Gastroesophageal sphincter (tissue), 4 donors: ENCODE measurements at regions not wholly inside any gene's neighbourhood (a gene's known extent, or its start where the extent isn't known, plus 50 kb on each side); places are given as distances from the start of the nearest gene placed in this dataset.
"Not testable (repeated sequence)": the region's sequence is repeated elsewhere in the genome, so short reads cannot be mapped to it uniquely, and the experiment has no call there.

Experiments used
- ATAC-seq: fragments of 150-250 bp; one replicate; pipeline ENCODE4 v1.9.1; 2016; ENCODE audit warnings: mild to moderate bottlenecking, moderate library complexity
- H3K27ac ChIP-seq, 4 donors: fragments of 200-600 bp; sonication (generic) in 3 of 4; 1 replicate in 3 of 4; 2 replicates in 1 of 4; pipeline ENCODE4 v1.5.1; 2016 to 2019
- H3K27me3 ChIP-seq: fragments of 200-600 bp; sonication (generic); one replicate; pipeline ENCODE4 v1.5.1; 2019
- H3K36me3 ChIP-seq, 2 donors: fragments of 200-600 bp; sonication (generic); one replicate each; pipeline ENCODE4 v1.5.1; 2019; ENCODE audit warnings: control low read depth in 1 of 2
- H3K4me1 ChIP-seq, 3 donors: fragments of 200-600 bp; sonication (generic); 1 replicate in 2 of 3; 2 replicates in 1 of 3; pipeline ENCODE4 v1.5.1; 2016 to 2019; ENCODE audit warnings: control low read depth in 2 of 3
- H3K4me3 ChIP-seq, 2 donors: fragments of 200-600 bp; sonication (generic); one replicate each; pipeline ENCODE4 v1.5.1; 2019; ENCODE audit warnings: mild to moderate bottlenecking in 1 of 2, moderate library complexity in 1 of 2
- H3K9me3 ChIP-seq, 3 donors: fragments of 200-600 bp; sonication (generic); one replicate each; pipeline ENCODE4 v1.5.1; 2017 to 2019; ENCODE audit warnings: control low read depth in 2 of 3
- EP300 ChIP-seq: sonication (generic); formaldehyde crosslinking; IDR thresholded peaks from one replicate; pipeline ENCODE4 v1.6.1; 2017; ENCODE audit warnings: antibody characterized with exemption, mild to moderate bottlenecking
- POLR2A ChIP-seq, 2 donors: fragments of 450-650 bp; IDR thresholded peaks; one replicate each; pipeline ENCODE4 v1.6.1; 2017; ENCODE audit warnings: antibody characterized with exemption in 2 of 2, mild to moderate bottlenecking in 2 of 2, moderate library complexity in 1 of 2
- POLR2AphosphoS5 ChIP-seq: sonication (generic); formaldehyde crosslinking; IDR thresholded peaks from one replicate; pipeline ENCODE4 v1.6.1; 2017; ENCODE audit warnings: antibody characterized with exemption
- WGBS, 2 donors: methylation state at CpG; one replicate each; pipeline ENCODE4 v1.1.5; 2018; ENCODE audit warnings: low coverage in 1 of 2; 5-methylcytosine and 5-hydroxymethylcytosine counted together
- TF ChIP-seq, protein P1 (sequence below), 4 experiments: fragments of 200-600 bp in 2 of 4; fragments of 450-650 bp in 2 of 4; sonication (generic) in 1 of 4; IDR thresholded peaks; one replicate each; pipeline ENCODE4 v1.5.1; 2017 to 2019; ENCODE audit warnings: antibody characterized with exemption in 4 of 4, mild to moderate bottlenecking in 2 of 4, moderate library complexity in 2 of 4

DNA sequence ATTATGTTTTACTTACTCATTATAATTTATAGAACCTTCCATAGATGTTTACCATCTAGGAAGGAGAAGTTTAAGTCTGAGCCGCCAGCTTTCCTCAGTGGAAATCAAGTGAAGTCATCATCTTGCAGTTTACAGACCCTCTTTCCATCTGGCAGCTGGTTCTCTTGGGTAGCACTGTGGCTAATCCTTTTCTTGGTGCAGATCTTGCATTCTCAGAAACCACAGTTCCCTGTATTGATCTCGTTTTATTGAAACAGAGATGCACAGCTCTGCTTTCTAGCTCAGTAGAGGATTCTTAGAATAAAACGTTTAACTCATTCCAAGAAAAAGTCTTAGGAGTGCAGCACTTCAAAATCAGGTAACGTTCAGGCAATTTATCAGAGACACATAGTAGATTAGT, 1154.7 kb downstream of the FOXD4L5 start:
- WGBS, 2 donors, result 5 to 19% methylated on average over 4 of the region's 4 CpGs
- not testable (repeated sequence) for H3K27me3 ChIP-seq, H3K9me3 ChIP-seq, ATAC-seq, H3K36me3 ChIP-seq, H3K4me3 ChIP-seq, H3K27ac ChIP-seq, H3K4me1 ChIP-seq

DNA sequence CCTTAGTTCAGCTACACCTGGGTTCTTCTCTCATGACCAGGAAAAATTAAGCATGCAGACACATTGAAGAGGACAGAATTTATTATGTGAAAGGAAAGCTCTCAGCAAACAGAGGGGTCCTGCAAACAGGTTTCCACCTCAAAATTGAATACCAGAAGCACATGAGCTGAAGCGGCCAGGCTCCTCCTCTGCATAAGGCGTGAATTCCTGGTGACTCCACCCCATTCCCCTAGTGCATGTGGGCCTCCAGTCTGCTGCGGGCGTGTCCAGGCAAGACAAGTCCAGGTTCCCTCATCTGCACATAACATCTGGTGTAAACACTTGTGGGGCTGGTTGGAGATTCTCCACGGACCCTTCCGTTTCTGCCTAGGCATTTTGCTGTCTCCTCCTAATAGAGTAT, 1156.4 kb downstream of the FOXD4L5 start:
- Histone ChIP-seq H3K4me3 (no peak overlapping the region), H3K4me1 (no peaks in the 10 kb centered on the region), H3K27ac (no peak overlapping the region), H3K9me3 (no peaks in the 10 kb centered on the region), H3K36me3 (no peaks in the 10 kb centered on the region), H3K27me3 (no peaks in the 10 kb centered on the region)
- ATAC-seq, result no peak
- 70 to 90% methylated on average over 4 to 6 of the region's 6 CpGs for WGBS, 2 donors
- TF ChIP-seq EP300, result no peak
- no peak for TF ChIP-seq POLR2A (IDR thresholded peaks at IDR 0.05)
- TF ChIP-seq, protein P1, sequence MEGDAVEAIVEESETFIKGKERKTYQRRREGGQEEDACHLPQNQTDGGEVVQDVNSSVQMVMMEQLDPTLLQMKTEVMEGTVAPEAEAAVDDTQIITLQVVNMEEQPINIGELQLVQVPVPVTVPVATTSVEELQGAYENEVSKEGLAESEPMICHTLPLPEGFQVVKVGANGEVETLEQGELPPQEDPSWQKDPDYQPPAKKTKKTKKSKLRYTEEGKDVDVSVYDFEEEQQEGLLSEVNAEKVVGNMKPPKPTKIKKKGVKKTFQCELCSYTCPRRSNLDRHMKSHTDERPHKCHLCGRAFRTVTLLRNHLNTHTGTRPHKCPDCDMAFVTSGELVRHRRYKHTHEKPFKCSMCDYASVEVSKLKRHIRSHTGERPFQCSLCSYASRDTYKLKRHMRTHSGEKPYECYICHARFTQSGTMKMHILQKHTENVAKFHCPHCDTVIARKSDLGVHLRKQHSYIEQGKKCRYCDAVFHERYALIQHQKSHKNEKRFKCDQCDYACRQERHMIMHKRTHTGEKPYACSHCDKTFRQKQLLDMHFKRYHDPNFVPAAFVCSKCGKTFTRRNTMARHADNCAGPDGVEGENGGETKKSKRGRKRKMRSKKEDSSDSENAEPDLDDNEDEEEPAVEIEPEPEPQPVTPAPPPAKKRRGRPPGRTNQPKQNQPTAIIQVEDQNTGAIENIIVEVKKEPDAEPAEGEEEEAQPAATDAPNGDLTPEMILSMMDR (IDR thresholded peaks at IDR 0.05), result no peak
- no peak for TF ChIP-seq POLR2AphosphoS5

DNA sequence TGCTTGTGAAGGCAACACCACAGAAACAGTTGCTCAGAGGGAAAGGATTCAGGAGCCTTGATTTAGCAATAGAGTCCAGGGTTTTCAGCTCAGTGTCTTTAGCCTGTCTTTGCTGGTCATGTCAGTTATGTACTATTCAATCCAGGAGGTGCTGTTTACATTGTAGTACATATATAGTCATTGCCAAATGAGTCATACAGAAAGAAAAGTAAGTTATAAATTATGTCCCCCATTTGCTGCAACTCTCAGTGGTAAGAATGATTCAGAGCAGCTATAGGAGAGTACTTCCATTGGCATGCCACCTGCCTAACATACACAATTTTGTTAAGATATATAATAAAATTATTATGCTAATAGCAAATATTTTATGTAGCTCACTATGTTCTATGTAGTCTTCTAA, 1163.4 kb downstream of the FOXD4L5 start:
- H3K36me3 ChIP-seq, H3K4me3 ChIP-seq, ATAC-seq, H3K4me1 ChIP-seq, H3K27ac ChIP-seq, H3K27me3 ChIP-seq, H3K9me3 ChIP-seq: not testable (repeated sequence)

DNA sequence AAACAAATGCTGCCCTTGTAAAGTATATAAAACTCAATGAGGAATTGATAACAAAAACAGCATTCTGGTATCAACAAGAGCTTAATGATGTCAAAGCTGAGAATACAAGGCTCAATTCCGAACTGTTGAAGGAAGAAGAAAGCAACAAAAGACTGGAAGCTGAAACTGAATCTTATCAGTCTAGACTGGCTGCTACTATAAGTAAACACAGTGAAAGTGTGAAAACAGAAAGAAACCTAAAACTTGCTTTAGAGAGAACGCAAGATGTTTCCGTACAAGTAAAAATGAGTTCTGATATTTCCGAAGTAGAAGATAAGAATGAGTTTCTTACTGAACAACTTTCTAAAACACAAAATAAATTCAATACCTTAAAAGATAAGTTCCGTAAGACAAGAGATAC, 1167.7 kb downstream of the FOXD4L5 start:
- 73 to 88% methylated on average over 4 to 5 of the region's 5 CpGs for WGBS, 2 donors
- not testable (repeated sequence) for H3K4me1 ChIP-seq, H3K27ac ChIP-seq, H3K4me3 ChIP-seq, ATAC-seq, H3K36me3 ChIP-seq, H3K27me3 ChIP-seq, H3K9me3 ChIP-seq

DNA sequence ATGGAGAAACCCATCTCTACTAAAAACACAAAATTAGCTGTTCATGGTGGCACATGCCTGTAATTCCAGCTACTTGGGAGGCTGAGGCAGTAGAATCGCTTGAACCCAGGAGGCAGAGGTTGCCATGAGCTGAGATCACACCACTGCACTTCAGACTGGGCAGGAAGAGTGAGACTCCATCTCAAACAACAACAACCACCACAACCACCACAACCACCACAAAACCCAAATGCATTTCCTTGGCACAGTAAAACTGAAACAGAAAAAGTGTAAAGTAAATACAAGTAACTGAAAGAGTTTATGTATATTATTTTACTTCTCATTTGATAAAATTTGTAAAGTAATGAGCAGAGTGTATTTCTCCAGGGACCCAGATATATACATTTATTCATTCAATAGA, 1177.1 kb downstream of the FOXD4L5 start:
- not testable (repeated sequence) for H3K4me1 ChIP-seq, H3K9me3 ChIP-seq, H3K36me3 ChIP-seq, H3K27me3 ChIP-seq, ATAC-seq, H3K4me3 ChIP-seq, H3K27ac ChIP-seq
- 25 to 29% methylated on average over 1 of the region's 1 CpG for WGBS, 2 donors

DNA sequence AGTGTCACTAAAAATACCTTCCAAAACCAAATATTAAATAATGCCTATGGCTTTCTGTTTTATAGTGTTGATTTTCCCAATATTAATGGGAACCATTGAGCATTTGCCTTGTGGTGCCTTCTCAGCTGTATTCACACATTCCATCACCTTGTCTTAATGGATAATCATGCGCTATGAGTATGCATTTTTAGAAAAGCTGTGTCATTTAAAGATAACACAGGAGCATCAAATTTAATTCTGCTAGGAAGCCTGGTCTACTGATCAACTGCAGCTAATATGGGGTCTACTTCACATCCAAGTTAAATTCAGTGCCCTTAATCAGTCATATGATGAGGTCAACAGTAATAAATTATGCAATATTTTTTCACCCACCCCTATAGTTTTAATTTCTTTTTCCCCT, 1177.8 kb downstream of the FOXD4L5 start:
- not testable (repeated sequence) for H3K9me3 ChIP-seq, H3K27ac ChIP-seq, H3K4me1 ChIP-seq, ATAC-seq, H3K4me3 ChIP-seq, H3K36me3 ChIP-seq, H3K27me3 ChIP-seq
- 67 to 100% methylated on average over 1 of the region's 1 CpG for WGBS, 2 donors

DNA sequence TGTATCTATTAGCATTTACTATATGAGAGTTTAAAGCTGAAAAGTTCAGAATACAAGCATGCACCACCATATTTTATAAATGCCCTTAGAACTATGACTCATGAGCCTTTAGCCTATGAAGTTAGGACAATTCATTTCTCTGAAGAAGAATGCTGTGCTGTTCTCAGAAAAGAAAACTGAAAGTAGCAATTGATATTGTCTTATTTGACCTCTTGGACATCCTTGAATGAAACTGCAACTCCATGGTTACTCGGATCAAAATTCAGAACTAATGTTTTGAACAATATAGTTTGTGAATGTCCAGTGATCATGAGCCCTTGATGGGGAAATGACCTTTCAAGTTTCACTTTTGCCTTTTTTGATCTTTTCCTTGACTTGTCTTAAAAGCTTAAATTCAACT, 1179.8 kb downstream of the FOXD4L5 start:
- H3K4me1 ChIP-seq, H3K27me3 ChIP-seq, H3K4me3 ChIP-seq, H3K27ac ChIP-seq, ATAC-seq, H3K9me3 ChIP-seq, H3K36me3 ChIP-seq: not testable (repeated sequence)
- WGBS, 2 donors, result 47 to 86% methylated on average over 1 of the region's 1 CpG

DNA sequence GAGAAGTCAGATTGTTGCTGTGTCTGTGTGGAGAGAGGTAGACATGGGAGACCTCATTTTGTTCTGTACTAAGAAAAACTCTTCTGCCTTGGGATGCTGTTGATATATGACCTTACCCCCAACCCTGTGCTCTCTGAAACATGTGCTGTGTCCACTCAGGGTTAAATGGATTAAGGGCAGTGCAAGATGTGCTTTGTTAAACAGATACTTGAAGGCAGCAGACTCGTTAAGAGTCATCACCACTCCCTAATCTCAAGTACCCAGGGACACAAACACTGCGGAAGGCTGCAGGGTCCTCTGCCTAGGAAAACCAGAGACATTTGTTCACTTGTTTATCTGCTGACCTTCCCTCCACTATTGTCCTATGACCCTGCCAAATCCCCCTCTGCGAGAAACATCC, 1183.5 kb downstream of the FOXD4L5 start:
- H3K27ac ChIP-seq, H3K4me1 ChIP-seq, H3K9me3 ChIP-seq, ATAC-seq, H3K36me3 ChIP-seq, H3K27me3 ChIP-seq, H3K4me3 ChIP-seq: not testable (repeated sequence)
- WGBS, 2 donors, result 63 to 67% methylated on average over 2 of the region's 3 CpGs

DNA sequence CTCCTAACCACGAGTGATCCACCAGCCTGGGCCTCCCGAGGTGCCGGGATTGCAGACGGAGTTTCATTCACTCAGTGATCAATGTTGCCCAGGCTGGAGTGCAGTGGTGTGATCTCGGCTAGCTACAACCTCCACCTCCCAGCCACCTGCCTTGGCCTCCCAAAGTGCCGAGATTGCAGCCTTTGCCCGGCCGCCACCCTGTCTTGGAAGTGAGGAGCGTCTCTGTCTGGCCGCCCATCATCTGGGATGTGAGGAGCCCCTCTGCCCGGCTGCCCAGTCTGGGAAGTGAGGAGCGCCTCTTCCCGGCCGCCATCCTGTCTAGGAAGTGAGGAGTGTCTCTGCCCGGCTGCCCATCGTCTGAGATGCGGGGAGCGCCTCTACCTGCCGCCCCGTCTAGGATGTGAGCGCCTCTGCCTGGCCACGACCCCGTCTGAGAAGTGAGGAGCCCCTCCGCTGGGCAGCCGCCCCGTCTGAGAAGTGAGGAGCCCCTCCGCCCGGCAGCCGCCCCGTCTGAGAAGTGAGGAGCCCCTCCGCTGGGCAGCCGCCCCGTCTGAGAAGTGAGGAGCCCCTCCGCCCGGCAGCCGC, 1184.3 kb downstream of the FOXD4L5 start:
- no CpG with 5 or more reads among the region's 36 CpGs for whole genome bisulfite sequencing, 2 donors
- not testable (repeated sequence) for ATAC-seq, H3K27ac ChIP-seq, H3K36me3 ChIP-seq, H3K27me3 ChIP-seq, H3K4me1 ChIP-seq, H3K4me3 ChIP-seq, H3K9me3 ChIP-seq

DNA sequence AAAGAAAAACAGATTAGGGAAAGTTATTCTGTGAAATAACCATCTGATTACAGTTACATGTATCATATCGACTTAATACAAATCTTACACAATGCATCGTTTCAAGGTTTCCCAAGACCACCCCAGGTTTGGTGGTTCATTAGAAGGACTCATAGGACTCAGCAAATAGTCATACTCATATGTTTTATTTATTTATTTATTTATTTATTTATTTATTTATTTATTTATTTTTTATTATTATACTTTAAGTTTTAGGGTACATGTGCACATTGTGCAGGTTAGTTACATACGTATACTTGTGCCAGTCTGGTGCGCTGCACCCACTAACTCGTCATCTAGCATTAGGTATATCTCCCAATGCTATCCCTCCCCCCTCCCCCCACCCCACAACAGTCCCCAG, 1199.0 kb downstream of the FOXD4L5 start:
- H3K27me3 ChIP-seq, H3K4me1 ChIP-seq, H3K9me3 ChIP-seq, H3K36me3 ChIP-seq, H3K27ac ChIP-seq, H3K4me3 ChIP-seq, ATAC-seq: not testable (repeated sequence)
- WGBS, 2 donors, result 64 to 71% methylated on average over 5 of the region's 5 CpGs

DNA sequence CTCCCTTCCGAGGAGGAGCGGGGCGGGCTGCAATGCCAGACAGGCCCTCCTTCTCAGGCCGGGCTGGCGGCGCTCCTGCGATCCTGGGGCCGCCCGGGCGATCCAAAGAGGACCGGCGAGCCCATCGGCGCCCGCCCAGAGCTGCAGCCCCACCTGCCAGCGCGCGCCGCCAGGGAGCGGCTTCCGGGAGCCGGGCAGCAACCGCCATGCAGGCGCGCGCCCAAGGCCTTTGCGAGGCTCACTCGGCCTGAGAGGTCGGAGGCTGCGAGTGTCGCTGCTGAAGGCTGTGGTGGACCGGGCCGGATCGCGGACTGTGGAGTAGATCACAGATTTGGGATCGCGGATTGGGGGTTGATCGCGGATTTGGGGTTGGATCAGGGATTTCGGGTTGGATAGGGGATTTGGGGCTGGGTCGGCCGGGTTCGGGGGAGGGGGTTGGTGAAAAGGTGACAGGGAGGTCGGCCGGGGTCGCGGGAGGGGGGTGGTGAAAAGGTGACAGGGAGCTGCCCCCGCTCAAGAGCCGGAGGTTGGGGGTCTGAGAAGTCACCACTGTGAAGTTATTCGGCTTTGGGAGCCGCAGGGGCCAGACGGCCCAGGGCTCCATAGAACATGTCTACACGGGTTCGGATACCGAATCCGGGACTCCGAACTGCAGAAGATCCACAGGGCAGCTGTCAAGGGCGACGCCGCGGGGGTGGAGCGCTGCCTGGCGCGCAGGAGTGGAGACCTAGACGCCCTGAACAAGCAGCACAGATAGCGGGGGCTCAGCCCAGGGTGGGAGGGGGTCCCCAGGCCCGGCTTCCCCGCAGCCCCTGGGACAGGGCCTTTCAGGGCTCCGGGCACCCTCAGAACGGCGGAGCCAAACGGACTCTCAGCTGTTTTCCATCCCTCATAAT, 1213.4 kb downstream of the FOXD4L5 start:
- 70 to 79% methylated on average over 2 to 10 of the region's 72 CpGs for WGBS, 2 donors

DNA sequence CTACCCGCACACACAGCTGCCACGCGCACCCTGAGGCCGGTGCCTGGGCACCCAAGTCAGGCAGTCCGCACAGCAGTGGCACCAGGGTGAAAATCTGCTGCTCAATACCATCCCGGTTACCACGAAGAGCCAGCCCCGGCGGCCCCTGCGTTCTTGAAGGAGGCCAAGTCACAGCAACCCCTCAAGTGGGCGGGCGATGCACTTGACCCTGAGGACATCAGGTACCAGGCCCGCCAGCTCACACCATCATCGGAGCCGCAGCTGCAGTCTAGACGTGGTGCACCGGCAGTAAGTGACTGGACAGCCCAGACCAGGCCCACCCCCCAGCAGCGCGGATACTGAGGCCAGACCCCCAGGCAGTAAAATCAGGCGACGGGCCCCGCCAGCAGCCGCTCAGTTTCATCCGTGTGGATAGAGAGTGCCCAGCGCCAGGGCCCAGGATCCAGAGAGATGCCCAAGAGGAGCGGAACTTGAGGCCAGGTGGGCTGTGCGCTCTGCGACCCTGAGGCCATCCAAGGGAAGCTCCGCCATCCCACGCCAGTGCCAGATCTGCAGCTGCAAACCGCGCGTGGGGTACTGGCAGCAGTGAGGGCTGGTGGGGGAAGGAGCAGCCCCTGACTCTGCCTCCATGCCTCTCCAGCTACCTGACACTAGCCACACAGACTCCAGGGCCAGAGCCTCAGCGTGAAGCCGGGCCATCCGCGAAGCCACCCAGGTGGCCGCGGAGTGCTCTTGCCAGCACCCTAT, 1214.2 kb downstream of the FOXD4L5 start:
- WGBS, 2 donors, result 86% methylated on average over 7 of the region's 39 CpGs; no CpG with 5 or more reads in 1 of the 2 donors
- H3K27me3 ChIP-seq, result peaks cover 11% of the 10 kb centered on the region
- not testable (repeated sequence) for H3K27ac ChIP-seq, H3K9me3 ChIP-seq, H3K4me3 ChIP-seq, H3K36me3 ChIP-seq, ATAC-seq, H3K4me1 ChIP-seq

More for the DNA sequence above, 1213.4 kb downstream of the FOXD4L5 start:
- peaks cover 10% of the 10 kb centered on the region for H3K27me3 ChIP-seq
- not testable (repeated sequence) for ATAC-seq, H3K4me1 ChIP-seq, H3K27ac ChIP-seq, H3K4me3 ChIP-seq, H3K36me3 ChIP-seq, H3K9me3 ChIP-seq
